ENCODE measurements at regions not wholly inside any gene's neighbourhood (a gene's known extent, or its start where the extent isn't known, plus 50 kb on each side); places are given as distances from the start of the nearest gene placed in this dataset.

DNA sequence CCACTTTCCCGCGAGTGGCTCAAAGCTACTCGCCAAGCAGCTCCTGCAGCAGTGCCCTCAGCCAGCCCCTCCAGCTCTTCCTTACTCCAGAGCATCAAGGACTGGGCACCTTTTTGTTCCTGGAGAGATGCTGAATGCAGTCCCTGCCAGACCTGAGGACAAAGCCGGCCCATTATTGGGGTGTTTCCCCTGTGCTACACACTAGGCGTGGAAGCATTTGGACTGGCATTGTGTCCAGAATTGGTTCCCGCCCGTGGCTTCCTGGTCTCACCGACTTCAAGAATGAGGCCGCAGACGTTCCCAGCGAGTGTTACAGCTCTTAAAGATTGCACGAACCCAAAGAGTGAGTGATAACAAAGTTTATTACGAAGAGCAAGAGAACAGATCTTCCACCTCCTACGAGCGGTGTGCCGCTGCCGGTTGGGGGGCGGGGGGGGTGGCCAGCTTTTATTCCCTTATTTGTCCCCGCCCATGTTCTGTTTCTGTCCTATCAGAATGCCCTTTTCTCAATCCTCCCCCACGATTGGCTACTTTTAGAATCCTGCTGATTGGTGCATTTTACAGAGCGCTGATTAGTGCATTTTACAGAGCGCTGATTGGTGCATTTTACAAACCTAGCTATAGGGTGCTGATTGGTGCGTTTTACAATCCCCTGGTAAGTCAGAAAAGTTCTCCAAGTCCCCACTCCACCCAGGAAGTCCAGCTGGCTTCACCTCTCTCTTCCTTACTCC lies 62.4 kb downstream of the NSMCE3 start:
- H2AK5ac ChIP-seq (ENCODE audit: insufficient read length, low read length) = no peak overlapping the region
- no peak overlapping the region for H3T11ph ChIP-seq (ENCODE audit: low read length)
- H4K91ac ChIP-seq (ENCODE audit: insufficient read length, low read depth, low read length) = no peak overlapping the region
- DNase-seq = no peak
- no peaks in the 10 kb centered on the region; the same call in 1 of the 2 replicates for H3K27me3 Mint-ChIP-seq (ENCODE audit: low read depth)
- peaks cover 5 to 17% of the 10 kb centered on the region in 2 experiments; a peak in 3 of 4 replicates for H3K4me1 Mint-ChIP-seq
- no peak overlapping the region for H3K18ac ChIP-seq (ENCODE audit: insufficient read length, low read depth, low read length)
- H2BK5ac ChIP-seq (ENCODE audit: insufficient read length, low read length) = no peak overlapping the region
- H3K4ac ChIP-seq (ENCODE audit: low read depth, low read length) = no peak overlapping the region
- no peak overlapping the region for H3K56ac ChIP-seq (ENCODE audit: insufficient read length, low read depth, low read length)
- TF ChIP-seq, protein P1, sequence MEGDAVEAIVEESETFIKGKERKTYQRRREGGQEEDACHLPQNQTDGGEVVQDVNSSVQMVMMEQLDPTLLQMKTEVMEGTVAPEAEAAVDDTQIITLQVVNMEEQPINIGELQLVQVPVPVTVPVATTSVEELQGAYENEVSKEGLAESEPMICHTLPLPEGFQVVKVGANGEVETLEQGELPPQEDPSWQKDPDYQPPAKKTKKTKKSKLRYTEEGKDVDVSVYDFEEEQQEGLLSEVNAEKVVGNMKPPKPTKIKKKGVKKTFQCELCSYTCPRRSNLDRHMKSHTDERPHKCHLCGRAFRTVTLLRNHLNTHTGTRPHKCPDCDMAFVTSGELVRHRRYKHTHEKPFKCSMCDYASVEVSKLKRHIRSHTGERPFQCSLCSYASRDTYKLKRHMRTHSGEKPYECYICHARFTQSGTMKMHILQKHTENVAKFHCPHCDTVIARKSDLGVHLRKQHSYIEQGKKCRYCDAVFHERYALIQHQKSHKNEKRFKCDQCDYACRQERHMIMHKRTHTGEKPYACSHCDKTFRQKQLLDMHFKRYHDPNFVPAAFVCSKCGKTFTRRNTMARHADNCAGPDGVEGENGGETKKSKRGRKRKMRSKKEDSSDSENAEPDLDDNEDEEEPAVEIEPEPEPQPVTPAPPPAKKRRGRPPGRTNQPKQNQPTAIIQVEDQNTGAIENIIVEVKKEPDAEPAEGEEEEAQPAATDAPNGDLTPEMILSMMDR (conservative IDR thresholded peaks at IDR 0.05) = no peak
- peaks cover 3 to 8% of the 10 kb centered on the region in 2 experiments; a peak in 3 of 5 replicates for H3K9me3 Mint-ChIP-seq
- no peaks in the 10 kb centered on the region for H3K79me2 ChIP-seq (ENCODE audit: insufficient read depth, low read length)
- no peak overlapping the region for H3K9ac ChIP-seq (ENCODE audit: extremely low read depth, insufficient read length, low read length)
- H3K27ac ChIP-seq (ENCODE audit: insufficient read length, low read depth, low read length) = no peak overlapping the region
- no peak overlapping the region for H3K4me3 Mint-ChIP-seq
- H4K20me1 ChIP-seq (ENCODE audit: control insufficient read depth, insufficient read depth, insufficient read length) = no peaks in the 10 kb centered on the region
- no peak overlapping the region for H3K23ac ChIP-seq (ENCODE audit: insufficient read length, low read depth, low read length)
- H2BK12ac ChIP-seq (ENCODE audit: insufficient read length, low read depth, low read length) = no peak overlapping the region
- no peak overlapping the region for H4K5ac ChIP-seq (ENCODE audit: insufficient read length, low read depth, low read length)
- H2BK20ac ChIP-seq (ENCODE audit: low read depth, low read length, poor library complexity, severe bottlenecking) = no peak overlapping the region
- H2AFZ ChIP-seq (ENCODE audit: low read length) = no peak overlapping the region
- H3K4me1 ChIP-seq (ENCODE audit: insufficient read depth, low read length) = peaks cover 2% of the 10 kb centered on the region; the same call in 1 of the 2 replicates
- no peaks in the 10 kb centered on the region for H3K79me1 ChIP-seq (ENCODE audit: insufficient read depth, low read depth, low read length, poor library complexity, severe bottlenecking)
- H3K36me3 Mint-ChIP-seq (ENCODE audit: insufficient read depth in 1 of 3, low read depth in 3 of 3) = no peaks in the 10 kb centered on the region
- H4K8ac ChIP-seq (replicated peaks; ENCODE audit: insufficient read length, low read depth, low read length) = no peak overlapping the region
- H2BK15ac ChIP-seq (ENCODE audit: low read depth, low read length) = no peak overlapping the region; the same call in 1 of the 2 replicates
- H3K27me3 ChIP-seq (ENCODE audit: insufficient read depth, low read length) = no peaks in the 10 kb centered on the region
- WGBS (ENCODE audit: extremely low coverage, insufficient read length, low lambda C conversion rate) = no CpG with 5 or more reads among the region's 23 CpGs
- H3K9me3 ChIP-seq (ENCODE audit: control insufficient read depth, low read depth, low read length) = no peaks in the 10 kb centered on the region
- peak overlapping the region in 1 of 3 experiments; percentile 28; a peak in 1 of 7 replicates for H3K27ac Mint-ChIP-seq
- no peaks in the 10 kb centered on the region for H3K23me2 ChIP-seq (ENCODE audit: insufficient read length, low read depth, low read length, poor library complexity, severe bottlenecking)
- no peak overlapping the region; the same call in 1 of the 2 replicates for H3K14ac ChIP-seq (ENCODE audit: insufficient read depth, low read length)
- H2BK120ac ChIP-seq (ENCODE audit: low read depth, low read length, poor library complexity, severe bottlenecking) = no peak overlapping the region
- H3K4me2 ChIP-seq (ENCODE audit: insufficient read depth, insufficient read length, low read length) = no peak overlapping the region

All from H9 (cell line).